Neural cell (in vitro differentiated cells): ENCODE measurements at regions not wholly inside any gene's neighbourhood (a gene's known extent, or its start where the extent isn't known, plus 50 kb on each side); places are given as distances from the start of the nearest gene placed in this dataset.

Experiments used
- H2AFZ ChIP-seq: fragments of 200-600, 300-800 bp; sonication (generic), shearing (Covaris generic); 2 replicates; pipeline ENCODE4 v1.6.0; 2014; ENCODE audit warnings: low read depth, mild to moderate bottlenecking, antibody characterized with exemption, low read length, moderate library complexity
- H3F3A ChIP-seq: fragments of 200-600 bp; shearing (Covaris generic); 2 replicates; pipeline ENCODE4 v1.6.1; 2016; ENCODE audit warnings: mild to moderate bottlenecking, moderate library complexity, mixed read lengths, antibody characterized with exemption, low read length; ENCODE audit not compliant: insufficient read depth, poor library complexity, severe bottlenecking
- H3K27ac ChIP-seq: fragments of 200-600, 300-800 bp; sonication (generic), shearing (Covaris generic); 2 replicates; pipeline ENCODE4 v1.5.1; 2014; ENCODE audit warnings: mild to moderate bottlenecking, low read length, moderate library complexity
- H3K27me3 ChIP-seq: fragments of 300-800, 200-600 bp; sonication (generic), shearing (Covaris generic); 2 replicates; pipeline ENCODE4 v1.6.0; 2014; ENCODE audit warnings: mild to moderate bottlenecking, low read depth, low read length, moderate library complexity; ENCODE audit not compliant: insufficient read depth
- H3K36me3 ChIP-seq: fragments of 300-800, 200-600 bp; sonication (generic), shearing (Covaris generic); 2 replicates; pipeline ENCODE4 v1.5.1; 2014; ENCODE audit warnings: mild to moderate bottlenecking, antibody characterized with exemption, low read length, moderate library complexity; ENCODE audit not compliant: insufficient read depth
- H3K4me2 ChIP-seq: fragments of 300-800, 200-600 bp; sonication (generic), shearing (Covaris generic); 2 replicates; pipeline ENCODE4 v1.6.0; 2014; ENCODE audit warnings: mild to moderate bottlenecking, low read length
- H3K4me3 ChIP-seq: fragments of 300-800, 200-600 bp; sonication (generic), shearing (Covaris generic); 2 replicates; pipeline ENCODE4 v1.5.1; 2014; ENCODE audit warnings: mild to moderate bottlenecking, low read length, moderate library complexity
- H3K79me2 ChIP-seq: fragments of 200-600 bp; shearing (Covaris generic); replicated peaks from 2 replicates; pipeline ENCODE4 v1.6.0; 2014; ENCODE audit warnings: mild to moderate bottlenecking, low read length, moderate library complexity; ENCODE audit not compliant: insufficient read depth
- H3K9ac ChIP-seq: fragments of 300-800, 200-600 bp; sonication (generic), shearing (Covaris generic); 2 replicates; pipeline ENCODE4 v1.6.1; 2016; ENCODE audit warnings: mild to moderate bottlenecking, low read length, mixed read lengths
- H3K9me2 ChIP-seq: fragments of 200-600 bp; shearing (Covaris generic); 2 replicates; pipeline ENCODE4 v1.6.1; 2016; ENCODE audit warnings: mild to moderate bottlenecking, low read length, mixed read lengths; ENCODE audit not compliant: insufficient read depth
- H3K9me3 ChIP-seq: fragments of 200-600, 300-800 bp; sonication (generic), shearing (Covaris generic); 2 replicates; pipeline ENCODE4 v1.6.1; 2016; ENCODE audit warnings: mild to moderate bottlenecking, mixed run types, low read length, moderate library complexity, mixed read lengths
- H4K20me1 ChIP-seq: fragments of 200-600 bp; shearing (Covaris generic); 2 replicates; pipeline ENCODE4 v1.6.1; 2016; ENCODE audit warnings: mild to moderate bottlenecking, mixed run types; ENCODE audit not compliant: insufficient read depth
- CTCF ChIP-seq: fragments of 450-650 bp; IDR thresholded peaks from 2 replicates; pipeline ENCODE4 v1.5.1; 2014; ENCODE audit warnings: antibody characterized with exemption, mild to moderate bottlenecking, moderate library complexity; ENCODE audit not compliant: poor library complexity, severe bottlenecking
- EP300 ChIP-seq: fragments of 450-650 bp; conservative IDR thresholded peaks from 2 replicates; pipeline ENCODE4 v1.6.1; 2014; ENCODE audit warnings: antibody characterized with exemption, mild to moderate bottlenecking, moderate library complexity; ENCODE audit not compliant: poor library complexity, severe bottlenecking
- EZH2 ChIP-seq: fragments of 200-600, 300-800 bp; shearing (Covaris generic), sonication (generic); IDR thresholded peaks from 2 replicates; pipeline ENCODE4 v1.6.1; 2014; ENCODE audit warnings: antibody characterized with exemption, low read length, borderline replicate concordance, mild to moderate bottlenecking; ENCODE audit not compliant: insufficient read depth, poor library complexity, severe bottlenecking
- MXI1 ChIP-seq: fragments of 450-650 bp; conservative IDR thresholded peaks from 2 replicates; pipeline ENCODE4 v1.6.1; 2014; ENCODE audit warnings: antibody characterized with exemption, mild to moderate bottlenecking; ENCODE audit not compliant: poor library complexity, severe bottlenecking
- POLR2AphosphoS5 ChIP-seq: IDR thresholded peaks from 2 replicates; pipeline ENCODE4 v1.6.1; 2012
- RAD21 ChIP-seq: fragments of 450-650 bp; conservative IDR thresholded peaks from 2 replicates; pipeline ENCODE4 v1.6.1; 2014; ENCODE audit warnings: antibody characterized with exemption, mild to moderate bottlenecking, moderate library complexity
- REST ChIP-seq: IDR thresholded peaks from 2 replicates; pipeline ENCODE4 v1.6.1; 2012; ENCODE audit warnings: borderline replicate concordance
- SMC3 ChIP-seq: fragments of 450-650 bp; conservative IDR thresholded peaks from 2 replicates; pipeline ENCODE4 v1.6.1; 2014; ENCODE audit warnings: antibody characterized with exemption, mild to moderate bottlenecking, moderate library complexity; ENCODE audit not compliant: poor library complexity
- TAF1 ChIP-seq: IDR thresholded peaks from 2 replicates; pipeline ENCODE4 v1.6.1; 2012; ENCODE audit warnings: low read depth

GRCh38 chr17:71399221-71399620 is 721.6 kb upstream of the SOX9 start:
- Histone ChIP-seq H3K27me3 (no peaks in the 10 kb centered on the region), H3K79me2 (no peaks in the 10 kb centered on the region), H3K9ac (no peak overlapping the region), H3K36me3 (no peaks in the 10 kb centered on the region), H4K20me1 (no peaks in the 10 kb centered on the region), H3K27ac (peak overlapping the region; percentile 15), H3K4me3 (peak overlapping the region; percentile 23), H3K9me2 (no peaks in the 10 kb centered on the region), H3K4me2 (no peak overlapping the region), H3F3A (no peaks in the 10 kb centered on the region), H3K9me3 (no peaks in the 10 kb centered on the region), H2AFZ (no peak overlapping the region)
- TF ChIP-seq MXI1 (no peak), RAD21 (no peak), POLR2AphosphoS5 (no peak), EZH2 (no peak), REST (no peak), EP300 (no peak), SMC3 (no peak), TAF1 (no peak), CTCF (no peak)

DNA sequence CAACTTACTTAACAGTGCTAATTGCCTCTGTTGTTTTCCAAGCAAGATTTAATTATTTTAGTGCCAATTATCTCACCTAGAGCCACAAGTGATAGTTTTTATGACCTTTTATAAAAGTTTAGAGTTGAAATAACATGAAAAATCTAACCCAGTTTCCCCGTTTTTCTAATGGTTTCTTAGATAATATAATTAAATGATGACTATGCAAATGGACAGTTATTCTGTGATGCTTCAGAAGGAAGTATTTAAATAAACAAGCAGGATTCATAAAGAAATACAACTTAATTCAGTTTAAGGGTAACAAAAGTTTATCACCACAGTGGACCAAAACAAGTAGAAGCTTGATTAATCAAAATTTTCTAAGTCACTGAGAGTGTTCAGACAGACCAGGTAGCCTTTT is 721.2 kb upstream of the SOX9 start:
- H3K9ac ChIP-seq, result no peak overlapping the region
- H3K27me3 ChIP-seq, result no peaks in the 10 kb centered on the region
- H3K9me3 ChIP-seq, result no peaks in the 10 kb centered on the region
- no peaks in the 10 kb centered on the region for H3F3A ChIP-seq
- no peaks in the 10 kb centered on the region for H3K9me2 ChIP-seq
- no peak overlapping the region for H3K4me2 ChIP-seq
- H2AFZ ChIP-seq, result no peak overlapping the region
- H3K27ac ChIP-seq, result no peak overlapping the region
- H3K4me3 ChIP-seq, result no peak overlapping the region
- no peak for TF ChIP-seq RAD21
- TF ChIP-seq SMC3, result no peak
- TF ChIP-seq EP300, result no peak
- TF ChIP-seq POLR2AphosphoS5, result no peak
- TF ChIP-seq CTCF, result no peak
- no peaks in the 10 kb centered on the region for H3K79me2 ChIP-seq
- H4K20me1 ChIP-seq, result no peaks in the 10 kb centered on the region
- H3K36me3 ChIP-seq, result no peaks in the 10 kb centered on the region
